ENCODE measurements at regions not wholly inside any gene's neighbourhood (a gene's known extent, or its start where the extent isn't known, plus 50 kb on each side); places are given as distances from the start of the nearest gene placed in this dataset.
A peak's percentile ranks its signal among the peaks of the same experiment; 100 is the strongest.

DNA sequence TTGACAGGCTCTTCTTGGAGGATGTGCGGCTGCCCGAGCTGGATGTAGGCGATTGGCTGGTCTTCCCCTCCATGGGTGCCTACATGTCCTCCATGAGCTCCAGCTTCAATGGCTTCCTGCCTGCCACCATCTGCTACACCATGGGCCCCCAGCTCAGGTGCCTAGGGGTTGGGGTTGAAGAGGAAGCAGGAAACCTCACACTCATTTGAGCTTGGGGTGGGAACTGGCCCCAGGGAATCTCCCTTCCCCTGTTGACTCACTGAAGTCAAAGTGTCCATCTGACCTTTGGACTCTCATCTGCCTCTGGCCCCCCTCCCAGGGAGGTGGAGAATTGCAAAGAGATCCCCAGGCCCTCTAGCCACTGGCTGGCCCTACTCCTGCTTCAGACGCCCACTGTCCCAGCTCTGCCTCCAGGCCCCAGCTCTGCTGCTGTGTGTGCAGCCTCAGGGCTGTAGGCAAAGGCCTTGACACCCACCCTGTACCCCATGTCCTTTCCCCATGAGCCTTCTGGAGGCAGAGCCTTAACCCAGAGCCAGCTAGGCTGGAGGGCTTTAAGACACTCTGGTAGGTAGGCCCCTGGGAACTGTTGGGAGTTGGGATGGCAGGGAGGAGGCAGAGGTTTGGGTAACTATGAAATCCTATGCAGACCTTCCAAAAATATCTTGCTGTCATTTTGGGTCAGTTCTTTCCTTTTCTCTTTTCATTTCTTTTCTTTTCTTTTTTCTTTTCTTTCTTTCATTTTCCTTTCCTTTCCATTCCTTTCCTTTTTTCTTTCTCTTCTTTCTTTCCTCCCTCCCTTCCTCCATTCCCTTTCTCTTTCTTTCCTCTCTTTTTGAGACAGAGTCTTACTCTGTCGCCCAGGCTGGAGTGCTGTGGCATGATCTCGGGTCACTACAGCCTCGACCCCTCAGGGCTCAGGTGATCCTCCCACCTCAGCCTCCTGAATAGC lies 66.9 kb upstream of the TINAGL1 start (continued):
- TF ChIP-seq, protein P1, sequence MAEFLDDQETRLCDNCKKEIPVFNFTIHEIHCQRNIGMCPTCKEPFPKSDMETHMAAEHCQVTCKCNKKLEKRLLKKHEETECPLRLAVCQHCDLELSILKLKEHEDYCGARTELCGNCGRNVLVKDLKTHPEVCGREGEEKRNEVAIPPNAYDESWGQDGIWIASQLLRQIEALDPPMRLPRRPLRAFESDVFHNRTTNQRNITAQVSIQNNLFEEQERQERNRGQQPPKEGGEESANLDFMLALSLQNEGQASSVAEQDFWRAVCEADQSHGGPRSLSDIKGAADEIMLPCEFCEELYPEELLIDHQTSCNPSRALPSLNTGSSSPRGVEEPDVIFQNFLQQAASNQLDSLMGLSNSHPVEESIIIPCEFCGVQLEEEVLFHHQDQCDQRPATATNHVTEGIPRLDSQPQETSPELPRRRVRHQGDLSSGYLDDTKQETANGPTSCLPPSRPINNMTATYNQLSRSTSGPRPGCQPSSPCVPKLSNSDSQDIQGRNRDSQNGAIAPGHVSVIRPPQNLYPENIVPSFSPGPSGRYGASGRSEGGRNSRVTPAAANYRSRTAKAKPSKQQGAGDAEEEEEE (CRISPR knock-in tag; IDR thresholded peaks at IDR 0.05; ENCODE audit: borderline replicate concordance): no peak
- TF ChIP-seq, protein P2, sequence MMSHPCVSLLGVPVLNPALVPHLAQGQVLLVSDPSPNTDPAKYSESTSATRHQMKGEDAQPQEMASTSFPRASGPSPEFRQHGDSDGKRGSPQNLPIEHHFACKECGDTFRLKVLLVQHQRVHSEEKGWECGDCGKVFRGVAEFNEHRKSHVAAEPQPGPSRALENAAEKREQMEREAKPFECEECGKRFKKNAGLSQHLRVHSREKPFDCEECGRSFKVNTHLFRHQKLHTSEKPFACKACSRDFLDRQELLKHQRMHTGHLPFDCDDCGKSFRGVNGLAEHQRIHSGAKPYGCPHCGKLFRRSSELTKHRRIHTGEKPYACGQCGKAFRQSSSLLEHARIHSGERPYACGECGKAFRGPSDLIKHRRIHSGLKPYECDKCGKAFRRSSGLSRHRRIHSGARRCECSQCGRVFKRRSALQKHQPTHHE (CRISPR knock-in tag; IDR thresholded peaks at IDR 0.05; ENCODE audit: borderline replicate concordance): 0 out of 2 replicates have a peak, but pooled peaks have one; percentile 72
- TF ChIP-seq ELF1 (CRISPR knock-in tag; IDR thresholded peaks at IDR 0.05) (peak; percentile 26; the same call in 1 of the 2 replicates), GZF1 (CRISPR knock-in tag; IDR thresholded peaks at IDR 0.05) (peak; percentile 34; the same call in 1 of the 2 replicates), TAF15 (IDR thresholded peaks at IDR 0.05; ENCODE audit: low read depth, low read length, poor library complexity, severe bottlenecking) (no peak), NCOA2 (CRISPR knock-in tag; IDR thresholded peaks at IDR 0.05) (peak; percentile 78), GATAD1 (CRISPR knock-in tag; IDR thresholded peaks at IDR 0.05) (peak; percentile 41; the same call in 1 of the 2 replicates), ZNF282 (IDR thresholded peaks at IDR 0.05; ENCODE audit: partially characterized antibody) (no peak), ZNF33B (CRISPR knock-in tag; IDR thresholded peaks at IDR 0.05) (no peak), SSRP1 (CRISPR knock-in tag; IDR thresholded peaks at IDR 0.05) (no peak), PPARG (CRISPR knock-in tag; conservative IDR thresholded peaks at IDR 0.05) (peak; percentile 76), HOXA3 (CRISPR knock-in tag; IDR thresholded peaks at IDR 0.05) (peak; percentile 90), FOXP1 (IDR thresholded peaks at IDR 0.05) (no peak), FOXP1 (CRISPR knock-in tag; IDR thresholded peaks at IDR 0.05) (peak; percentile 73), SUZ12 (IDR thresholded peaks at IDR 0.05; ENCODE audit: low read depth, low read length) (no peak)
- TF ChIP-seq, protein P3, sequence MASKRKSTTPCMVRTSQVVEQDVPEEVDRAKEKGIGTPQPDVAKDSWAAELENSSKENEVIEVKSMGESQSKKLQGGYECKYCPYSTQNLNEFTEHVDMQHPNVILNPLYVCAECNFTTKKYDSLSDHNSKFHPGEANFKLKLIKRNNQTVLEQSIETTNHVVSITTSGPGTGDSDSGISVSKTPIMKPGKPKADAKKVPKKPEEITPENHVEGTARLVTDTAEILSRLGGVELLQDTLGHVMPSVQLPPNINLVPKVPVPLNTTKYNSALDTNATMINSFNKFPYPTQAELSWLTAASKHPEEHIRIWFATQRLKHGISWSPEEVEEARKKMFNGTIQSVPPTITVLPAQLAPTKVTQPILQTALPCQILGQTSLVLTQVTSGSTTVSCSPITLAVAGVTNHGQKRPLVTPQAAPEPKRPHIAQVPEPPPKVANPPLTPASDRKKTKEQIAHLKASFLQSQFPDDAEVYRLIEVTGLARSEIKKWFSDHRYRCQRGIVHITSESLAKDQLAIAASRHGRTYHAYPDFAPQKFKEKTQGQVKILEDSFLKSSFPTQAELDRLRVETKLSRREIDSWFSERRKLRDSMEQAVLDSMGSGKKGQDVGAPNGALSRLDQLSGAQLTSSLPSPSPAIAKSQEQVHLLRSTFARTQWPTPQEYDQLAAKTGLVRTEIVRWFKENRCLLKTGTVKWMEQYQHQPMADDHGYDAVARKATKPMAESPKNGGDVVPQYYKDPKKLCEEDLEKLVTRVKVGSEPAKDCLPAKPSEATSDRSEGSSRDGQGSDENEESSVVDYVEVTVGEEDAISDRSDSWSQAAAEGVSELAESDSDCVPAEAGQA (IDR thresholded peaks at IDR 0.05; ENCODE audit: low read depth): 0 out of 2 replicates have a peak, but pooled peaks have one; percentile 49
- TF ChIP-seq, protein P3 (CRISPR knock-in tag; IDR thresholded peaks at IDR 0.05; ENCODE audit: borderline replicate concordance): no peak
- TF ChIP-seq, protein P4, sequence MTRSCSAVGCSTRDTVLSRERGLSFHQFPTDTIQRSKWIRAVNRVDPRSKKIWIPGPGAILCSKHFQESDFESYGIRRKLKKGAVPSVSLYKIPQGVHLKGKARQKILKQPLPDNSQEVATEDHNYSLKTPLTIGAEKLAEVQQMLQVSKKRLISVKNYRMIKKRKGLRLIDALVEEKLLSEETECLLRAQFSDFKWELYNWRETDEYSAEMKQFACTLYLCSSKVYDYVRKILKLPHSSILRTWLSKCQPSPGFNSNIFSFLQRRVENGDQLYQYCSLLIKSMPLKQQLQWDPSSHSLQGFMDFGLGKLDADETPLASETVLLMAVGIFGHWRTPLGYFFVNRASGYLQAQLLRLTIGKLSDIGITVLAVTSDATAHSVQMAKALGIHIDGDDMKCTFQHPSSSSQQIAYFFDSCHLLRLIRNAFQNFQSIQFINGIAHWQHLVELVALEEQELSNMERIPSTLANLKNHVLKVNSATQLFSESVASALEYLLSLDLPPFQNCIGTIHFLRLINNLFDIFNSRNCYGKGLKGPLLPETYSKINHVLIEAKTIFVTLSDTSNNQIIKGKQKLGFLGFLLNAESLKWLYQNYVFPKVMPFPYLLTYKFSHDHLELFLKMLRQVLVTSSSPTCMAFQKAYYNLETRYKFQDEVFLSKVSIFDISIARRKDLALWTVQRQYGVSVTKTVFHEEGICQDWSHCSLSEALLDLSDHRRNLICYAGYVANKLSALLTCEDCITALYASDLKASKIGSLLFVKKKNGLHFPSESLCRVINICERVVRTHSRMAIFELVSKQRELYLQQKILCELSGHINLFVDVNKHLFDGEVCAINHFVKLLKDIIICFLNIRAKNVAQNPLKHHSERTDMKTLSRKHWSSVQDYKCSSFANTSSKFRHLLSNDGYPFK (CRISPR knock-in tag; IDR thresholded peaks at IDR 0.05; ENCODE audit: borderline replicate concordance): peak; percentile 67; the same call in 1 of the 2 replicates

All from HepG2 (cell line).